Smooth muscle cell (in vitro differentiated cells): ENCODE measurements at regions not wholly inside any gene's neighbourhood (a gene's known extent, or its start where the extent isn't known, plus 50 kb on each side); places are given as distances from the start of the nearest gene placed in this dataset.

Experiments used
- DNase-seq: peaks from one replicate; lab custom pipeline; 2025; ENCODE audit not compliant: unreplicated experiment; lab: John Stamatoyannopoulos, UW
- H2AFZ ChIP-seq: fragments of 200-600 bp; sonication (generic); 2 replicates; pipeline ENCODE4 v1.6.0; 2016; ENCODE audit warnings: antibody characterized with exemption, low read depth, mild to moderate bottlenecking
- H3F3A ChIP-seq: fragments of 200-600 bp; sonication (generic); 2 replicates; pipeline ENCODE4 v1.6.0; 2017; ENCODE audit warnings: antibody characterized with exemption, low read depth
- H3K27ac ChIP-seq: fragments of 200-600 bp; sonication (generic); 2 replicates; pipeline ENCODE4 v1.5.1; 2016; ENCODE audit warnings: low read depth, mild to moderate bottlenecking
- H3K27me3 ChIP-seq: fragments of 200-600 bp; sonication (generic); 2 replicates; pipeline ENCODE4 v1.6.1; 2016; ENCODE audit warnings: low read depth, mild to moderate bottlenecking
- H3K36me3 ChIP-seq: fragments of 200-600 bp; sonication (generic); 2 replicates; pipeline ENCODE4 v1.5.1; 2016; ENCODE audit warnings: low read depth
- H3K4me1 ChIP-seq: fragments of 200-600 bp; sonication (generic); 2 replicates; pipeline ENCODE4 v1.5.1; 2016; ENCODE audit warnings: low read depth
- H3K4me2 ChIP-seq: fragments of 200-600 bp; sonication (generic); 2 replicates; pipeline ENCODE4 v1.6.0; 2016; ENCODE audit warnings: mild to moderate bottlenecking
- H3K4me3 ChIP-seq: fragments of 200-600 bp; sonication (generic); 2 replicates; pipeline ENCODE4 v1.5.1; 2016; ENCODE audit warnings: mild to moderate bottlenecking
- H3K79me2 ChIP-seq: fragments of 200-600 bp; sonication (generic); 2 replicates; pipeline ENCODE4 v1.6.0; 2016; ENCODE audit warnings: low read depth, mild to moderate bottlenecking
- H3K9ac ChIP-seq: fragments of 200-600 bp; sonication (generic); 2 replicates; pipeline ENCODE4 v1.6.0; 2016; ENCODE audit warnings: low read depth
- H3K9me3 ChIP-seq: fragments of 200-600 bp; sonication (generic); replicated peaks from 2 replicates; pipeline ENCODE4 v1.5.1; 2016; ENCODE audit warnings: low read depth
- H4K20me1 ChIP-seq: fragments of 200-600 bp; sonication (generic); 2 replicates; pipeline ENCODE4 v1.6.0; 2016; ENCODE audit warnings: low read depth
- CTCF ChIP-seq: fragments of 200-600 bp; sonication (generic); IDR thresholded peaks from 2 replicates; pipeline ENCODE4 v1.5.1; 2017; ENCODE audit warnings: borderline replicate concordance, mild to moderate bottlenecking, antibody characterized with exemption; ENCODE audit not compliant: insufficient read depth, poor library complexity, severe bottlenecking
- WGBS: methylation state at CpG from one replicate; pipeline ENCODE4 v1.1.7; 2016; ENCODE audit warnings: low lambda C conversion rate; 5-methylcytosine and 5-hydroxymethylcytosine counted together

GRCh38 chr4:75211422-75211821 lies 278.5 kb downstream of the PARM1 start:
- Histone ChIP-seq H3K79me2 (no peaks in the 10 kb centered on the region), H3K4me1 (no peaks in the 10 kb centered on the region), H3K27ac (no peak overlapping the region), H3K4me3 (no peak overlapping the region), H4K20me1 (no peaks in the 10 kb centered on the region), H2AFZ (no peak overlapping the region), H3K9ac (no peak overlapping the region), H3F3A (no peaks in the 10 kb centered on the region), H3K36me3 (no peaks in the 10 kb centered on the region), H3K4me2 (no peak overlapping the region), H3K27me3 (no peaks in the 10 kb centered on the region), H3K9me3 (no peaks in the 10 kb centered on the region)
- no peak for TF ChIP-seq CTCF
- 90% methylated on average over 4 of the region's 4 CpGs for WGBS
- DNase-seq = no peak

- H3K27ac ChIP-seq = no peak overlapping the region
- H2AFZ ChIP-seq = no peak overlapping the region
- TF ChIP-seq CTCF = no peak
- H3K4me1 ChIP-seq = no peaks in the 10 kb centered on the region
- H3K9ac ChIP-seq = no peak overlapping the region
- WGBS = 80% methylated on average over 1 of the region's 1 CpG
- H3K4me2 ChIP-seq = no peak overlapping the region
- H3F3A ChIP-seq = no peaks in the 10 kb centered on the region
- H3K79me2 ChIP-seq = no peaks in the 10 kb centered on the region
- no peaks in the 10 kb centered on the region for H3K9me3 ChIP-seq
- H3K36me3 ChIP-seq = no peaks in the 10 kb centered on the region
- H4K20me1 ChIP-seq = no peaks in the 10 kb centered on the region
- no peak overlapping the region for H3K4me3 ChIP-seq
- no peak for DNase-seq
- no peaks in the 10 kb centered on the region for H3K27me3 ChIP-seq
These were observed 275.0 kb downstream of the PARM1 start for GRCh38 chr4:75207902-75208301.

DNA sequence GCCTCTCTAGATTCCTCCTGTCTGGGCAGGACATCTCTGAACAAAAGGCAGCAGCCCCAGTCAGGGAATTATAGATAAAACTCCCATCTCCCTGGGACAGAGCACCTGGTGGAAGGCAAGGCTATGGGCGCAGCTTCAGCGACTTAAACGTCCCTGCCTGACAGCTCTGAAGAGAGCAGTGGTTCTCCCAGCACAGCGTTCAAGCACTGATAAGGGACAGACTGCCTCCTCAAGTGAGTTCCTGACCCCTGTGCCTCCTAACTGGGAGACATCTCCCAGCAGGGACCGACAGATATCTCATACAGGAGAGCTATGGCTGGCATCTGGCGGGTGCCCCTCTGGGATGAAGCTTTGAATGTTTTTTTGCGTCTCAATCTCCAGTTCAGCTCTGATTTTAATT lies 262.2 kb downstream of the PARM1 start:
- WGBS = 56% methylated on average over 7 of the region's 7 CpGs

More for the DNA sequence above, 262.2 kb downstream of the PARM1 start:
- H3K4me1 ChIP-seq = no peaks in the 10 kb centered on the region
- H3K27ac ChIP-seq = no peak overlapping the region
- H3F3A ChIP-seq = no peaks in the 10 kb centered on the region
- H3K79me2 ChIP-seq = no peaks in the 10 kb centered on the region
- no peaks in the 10 kb centered on the region for H4K20me1 ChIP-seq
- H3K9ac ChIP-seq = no peak overlapping the region
- no peak for TF ChIP-seq CTCF
- no peak overlapping the region for H2AFZ ChIP-seq
- no peaks in the 10 kb centered on the region for H3K9me3 ChIP-seq
- DNase-seq = no peak
- H3K27me3 ChIP-seq = no peaks in the 10 kb centered on the region
- H3K4me3 ChIP-seq = no peak overlapping the region
- no peak overlapping the region for H3K4me2 ChIP-seq
- H3K36me3 ChIP-seq = no peaks in the 10 kb centered on the region
